HepG2 (cell line): ENCODE measurements at regions not wholly inside any gene's neighbourhood (a gene's known extent, or its start where the extent isn't known, plus 50 kb on each side); places are given as distances from the start of the nearest gene placed in this dataset.
A peak's percentile ranks its signal among the peaks of the same experiment; 100 is the strongest.

Experiments used
- ATAC-seq: fragments of 200-7000 bp; cut with Tn5 transposase; 3 replicates; pipeline ENCODE4 v1.9.1; 2020; ENCODE audit warnings: mild to moderate bottlenecking, moderate library complexity
- BruUV-seq: library from RNA; stranded (reverse); fragments of 400-500 nt; replicated peaks from 2 replicates; lab custom pipeline; 2021; lab: Mats Ljungman, UMichigan
- CTCF ChIA-PET: fragments of 300-600 bp; formaldehyde crosslinking; extraction: SDS; loops from one replicate; lab custom pipeline; 2021; ENCODE audit warnings: low total read pairs, inconsistent platforms, low intra/inter-chr PET ratio; lab: Yijun Ruan, JAX
- POLR2A ChIA-PET: fragments of 350-600 bp; sonication (Branson Sonifier 250); formaldehyde crosslinking; loops from one replicate; lab custom pipeline; 2020; ENCODE audit warnings: antibody characterized with exemption, inconsistent platforms; lab: Yijun Ruan, JAX
- DNase-seq: peaks from one replicate; pipeline ENCODE4 v3.0.0-alpha.2; 2015; ENCODE audit warnings: low spot score
- FAIRE-seq: peaks from 3 replicates; lab custom pipeline; 2011; peaks lifted over from hg19 to GRCh38; lab: Jason Lieb, UNC
- H2AFZ ChIP-seq: one replicate; pipeline ENCODE4 v1.6.1; 2011; ENCODE audit warnings: low read length, inconsistent platforms
- H3K27ac ChIP-seq: fragments of 300-600 bp; 3 replicates; pipeline ENCODE4 v1.8.0; 2011; ENCODE audit warnings: mixed run types, mild to moderate bottlenecking, mixed read lengths, low read length, inconsistent platforms; ENCODE audit not compliant: insufficient read depth; ENCODE audit errors: extremely low read length
- H3K27me3 ChIP-seq, 2 experiments: fragments of 200-600 bp in 1 of 2; 2 replicates in 1 of 2; 3 replicates in 1 of 2; pipeline versions ENCODE4 v1.6.0 to v1.8.0; 2011; ENCODE audit warnings: low read length in 2 of 2, mild to moderate bottlenecking in 2 of 2, moderate library complexity in 2 of 2, inconsistent platforms in 1 of 2; ENCODE audit not compliant: insufficient read depth in 2 of 2, control insufficient read depth in 1 of 2
- H3K36me3 ChIP-seq, 2 experiments: fragments of 200-600 bp in 1 of 2; replicated peaks in 1 of 2; 2 replicates in 1 of 2; 3 replicates in 1 of 2; pipeline versions ENCODE4 v1.5.1 to v1.8.0; 2011; ENCODE audit warnings: low read length in 2 of 2, inconsistent platforms in 1 of 2; ENCODE audit not compliant: insufficient read depth in 2 of 2, control insufficient read depth in 1 of 2
- H3K4me1 ChIP-seq: 2 replicates; pipeline ENCODE4 v1.5.1; 2012; ENCODE audit warnings: low read length, inconsistent platforms; ENCODE audit not compliant: insufficient read depth
- H3K4me2 ChIP-seq: 2 replicates; pipeline ENCODE4 v1.6.0; 2011; ENCODE audit warnings: low read depth, low read length, inconsistent platforms
- H3K4me3 ChIP-seq, 3 experiments: fragments of 200-600 bp in 1 of 3; sonication (generic), shearing (Covaris generic) in 1 of 3; replicated peaks in 1 of 3; 2 replicates each; pipeline ENCODE4 v1.5.1; 2011 to 2016; ENCODE audit warnings: low read length in 3 of 3, inconsistent platforms in 2 of 3, low read depth in 2 of 3, mild to moderate bottlenecking in 2 of 3, control low read depth in 1 of 3, mixed read lengths in 1 of 3; ENCODE audit not compliant: insufficient read depth in 1 of 3
- H3K79me2 ChIP-seq: one replicate; pipeline ENCODE4 v1.6.1; 2011; ENCODE audit warnings: low read length, inconsistent platforms; ENCODE audit not compliant: insufficient read depth
- H3K9ac ChIP-seq: 2 replicates; pipeline ENCODE4 v1.6.0; 2011; ENCODE audit warnings: mild to moderate bottlenecking, low read depth, low read length, inconsistent platforms; ENCODE audit not compliant: insufficient read depth
- H3K9me3 ChIP-seq: 2 replicates; pipeline ENCODE4 v1.5.1; 2012; ENCODE audit warnings: mild to moderate bottlenecking, low read length
- H4K20me1 ChIP-seq: 2 replicates; pipeline ENCODE4 v1.6.0; 2011; ENCODE audit warnings: inconsistent platforms, mild to moderate bottlenecking, low read length, moderate library complexity; ENCODE audit not compliant: insufficient read depth
- CEBPG ChIP-seq: IDR thresholded peaks from 2 replicates; pipeline ENCODE4 v1.6.1; 2016
- HNF4A ChIP-seq: sonication (generic); formaldehyde crosslinking; IDR thresholded peaks from 2 replicates; pipeline ENCODE4 v1.4.0; 2020; ENCODE audit warnings: missing genetic modification reagents
- PRMT3 ChIP-seq: sonication (generic); formaldehyde crosslinking; IDR thresholded peaks from 2 replicates; pipeline ENCODE4 v1.8.1; 2022; ENCODE audit warnings: low read depth, mild to moderate bottlenecking, moderate library complexity, missing genetic modification reagents, borderline replicate concordance
- ZBTB21 ChIP-seq: sonication (generic); formaldehyde crosslinking; IDR thresholded peaks from 2 replicates; pipeline ENCODE4 v1.4.0; 2020; ENCODE audit warnings: missing genetic modification reagents
- ZNF7 ChIP-seq: IDR thresholded peaks from 2 replicates; pipeline ENCODE4 v1.6.1; 2016; ENCODE audit warnings: missing biosample characterization, missing genetic modification reagents
- ZNF850 ChIP-seq: sonication (generic); formaldehyde crosslinking; conservative IDR thresholded peaks from 2 replicates; pipeline ENCODE4 v1.9.0; 2021; ENCODE audit warnings: mild to moderate bottlenecking, missing genetic modification reagents
- WGBS: methylation state at CpG from one replicate; pipeline ENCODE4 v1.1.6; 2017; ENCODE audit warnings: low lambda C conversion rate; 5-methylcytosine and 5-hydroxymethylcytosine counted together
- in situ Hi-C: cut with HindIII; loops from 2 replicates; pipeline ENCODE4 v1.10.0; 2017; ENCODE audit warnings: low pct_unique_long_range_greater_than_20kb; ENCODE audit not compliant: extremely low pct_ligation_motif_present
- intact Hi-C: fragments of 100-400 bp; cut with micrococcal nuclease; formaldehyde crosslinking; loops from one replicate; pipeline ENCODE4 v1.10.0; 2022; ENCODE audit not compliant: unreplicated experiment
- TF ChIP-seq, protein P1 (sequence below): sonication (generic); formaldehyde crosslinking; IDR thresholded peaks from 2 replicates; pipeline ENCODE4 v1.4.0; 2020; ENCODE audit warnings: mild to moderate bottlenecking, low read depth, missing genetic modification reagents

DNA sequence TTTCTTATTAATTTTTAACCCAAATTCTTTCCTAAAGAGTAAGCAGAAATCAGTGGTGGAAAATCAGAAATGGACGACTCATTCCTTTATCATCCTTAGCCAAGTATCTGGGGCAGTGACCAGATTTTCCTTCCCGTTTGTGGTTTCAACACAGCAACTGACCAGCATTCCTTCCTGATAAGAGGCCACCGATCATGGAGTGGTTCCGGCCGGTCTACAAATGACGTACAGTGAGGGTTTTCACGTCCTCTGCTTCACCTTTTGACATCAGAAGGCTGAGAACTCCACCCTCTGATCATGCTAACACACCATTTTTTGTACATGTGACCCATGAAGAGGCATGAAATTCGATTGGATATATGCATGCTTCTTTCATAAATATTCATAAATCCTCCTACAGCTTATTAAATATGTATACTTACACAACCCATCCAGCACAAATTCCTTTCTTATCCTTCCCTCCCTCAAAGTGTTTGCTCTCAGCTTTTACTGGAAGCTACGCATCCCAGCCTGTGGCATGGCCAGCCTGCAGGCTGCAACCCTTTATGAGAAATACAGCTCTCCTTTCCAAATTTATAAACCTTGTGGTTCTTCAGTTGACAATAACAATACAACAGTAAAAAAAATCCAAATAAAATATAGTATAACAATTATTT is 173.0 kb upstream of the CASK start:
- no peak for FAIRE-seq
- Histone ChIP-seq H3K27ac (no peak overlapping the region), H3K9me3 (no peaks in the 10 kb centered on the region), H3K4me2 (peak overlapping the region; percentile 27; the same call in 1 of the 2 replicates), H3K79me2 (no peaks in the 10 kb centered on the region), H4K20me1 (no peaks in the 10 kb centered on the region), H3K4me3 (no peak overlapping the region)
- DNase-seq, result peak; percentile 5
- no peak for ATAC-seq
- ChIA-PET CTCF (no interaction called here), POLR2A (no interaction called here)
- TF ChIP-seq ZBTB21 (CRISPR knock-in tag), result peak; percentile 47; the same call in 1 of the 2 replicates
- TF ChIP-seq, protein P1, sequence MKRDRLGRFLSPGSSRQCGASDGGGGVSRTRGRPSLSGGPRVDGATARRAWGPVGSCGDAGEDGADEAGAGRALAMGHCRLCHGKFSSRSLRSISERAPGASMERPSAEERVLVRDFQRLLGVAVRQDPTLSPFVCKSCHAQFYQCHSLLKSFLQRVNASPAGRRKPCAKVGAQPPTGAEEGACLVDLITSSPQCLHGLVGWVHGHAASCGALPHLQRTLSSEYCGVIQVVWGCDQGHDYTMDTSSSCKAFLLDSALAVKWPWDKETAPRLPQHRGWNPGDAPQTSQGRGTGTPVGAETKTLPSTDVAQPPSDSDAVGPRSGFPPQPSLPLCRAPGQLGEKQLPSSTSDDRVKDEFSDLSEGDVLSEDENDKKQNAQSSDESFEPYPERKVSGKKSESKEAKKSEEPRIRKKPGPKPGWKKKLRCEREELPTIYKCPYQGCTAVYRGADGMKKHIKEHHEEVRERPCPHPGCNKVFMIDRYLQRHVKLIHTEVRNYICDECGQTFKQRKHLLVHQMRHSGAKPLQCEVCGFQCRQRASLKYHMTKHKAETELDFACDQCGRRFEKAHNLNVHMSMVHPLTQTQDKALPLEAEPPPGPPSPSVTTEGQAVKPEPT, result no peak
- no peak for TF ChIP-seq ZNF850 (CRISPR knock-in tag)
- TF ChIP-seq, all 625 proteins: peak for 1
- Histone ChIP-seq H2AFZ (no peak overlapping the region), H3K9ac (no peak overlapping the region), H3K27me3 (no peaks in the 10 kb centered on the region), H3K4me1 (peaks cover 14% of the 10 kb centered on the region), H3K36me3 (no peaks in the 10 kb centered on the region)
- intact Hi-C loops, result no loop called here
- BruUV-seq, result no TSS peak
- 2% methylated on average over 9 of the region's 9 CpGs for WGBS
- in situ Hi-C loops, result no loop called here

DNA sequence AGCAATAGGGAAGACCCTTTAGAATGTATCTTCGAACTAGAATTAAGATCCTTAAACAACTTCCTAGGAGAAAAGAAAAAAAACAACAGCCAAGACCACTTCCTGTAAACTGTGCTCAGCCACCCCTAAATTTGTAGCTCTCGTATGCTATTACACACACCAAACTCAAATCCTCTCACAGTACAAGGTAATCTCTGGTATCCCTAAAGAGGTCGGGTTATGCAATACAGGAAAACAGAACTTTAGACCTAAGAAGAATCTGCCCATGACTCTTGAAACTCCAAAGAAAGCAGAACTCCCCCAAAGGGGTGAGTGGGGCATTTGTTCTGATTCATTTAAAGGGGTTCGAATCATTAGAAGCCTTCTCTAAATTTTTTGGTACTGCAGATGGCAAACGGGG is 170.9 kb upstream of the CASK start:
- no peaks in the 10 kb centered on the region for H3K27me3 ChIP-seq
- in situ Hi-C loops, result no loop called here
- CTCF ChIA-PET, result no interaction called here
- no peak for ATAC-seq
- TF ChIP-seq PRMT3 (CRISPR knock-in tag) (no peak), CEBPG (CRISPR knock-in tag) (peak; percentile 36; the same call in 1 of the 2 replicates), HNF4A (CRISPR knock-in tag) (peak; percentile 24; the same call in 1 of the 2 replicates), ZNF7 (peak; percentile 55; the same call in 1 of the 2 replicates)
- TF ChIP-seq, all 625 proteins: peak for 3
- Histone ChIP-seq H4K20me1 (no peaks in the 10 kb centered on the region), H3K4me1 (peaks cover 14% of the 10 kb centered on the region), H3K9me3 (no peaks in the 10 kb centered on the region), H3K4me3 (no peak overlapping the region; a peak in 1 of 6 replicates), H3K4me2 (peak overlapping the region; percentile 23; the same call in 1 of the 2 replicates), H3K9ac (no peak overlapping the region), H3K27ac (no peak overlapping the region), H2AFZ (no peak overlapping the region), H3K79me2 (no peaks in the 10 kb centered on the region), H3K36me3 (no peaks in the 10 kb centered on the region)
- WGBS, result 29% methylated on average over 4 of the region's 5 CpGs
- FAIRE-seq, result no peak
- DNase-seq, result no peak
- BruUV-seq, result no TSS peak
- intact Hi-C loops, result no loop called here
- POLR2A ChIA-PET, result no interaction called here
